CD14-positive monocyte (primary cell): ENCODE measurements at regions not wholly inside any gene's neighbourhood (a gene's known extent, or its start where the extent isn't known, plus 50 kb on each side); places are given as distances from the start of the nearest gene placed in this dataset.

ENCODE experiments used
- DNase-seq, 3 donors: peaks; one replicate each; pipeline ENCODE4 v3.0.0-alpha.2; 2011 to 2022
- H2AFZ ChIP-seq: 2 replicates; pipeline ENCODE4 v1.6.0; 2012; ENCODE audit warnings: mild to moderate bottlenecking, low read depth, low read length, inconsistent platforms; ENCODE audit not compliant: insufficient read depth, poor library complexity, severe bottlenecking
- H3K27ac ChIP-seq, 2 donors: 1 replicate in 1 of 2; 2 replicates in 1 of 2; pipeline ENCODE4 v1.5.1; 2012 to 2013; ENCODE audit warnings: low read length in 2 of 2, control low read depth in 1 of 2, inconsistent platforms in 1 of 2, low read depth in 1 of 2, mild to moderate bottlenecking in 1 of 2
- H3K27me3 ChIP-seq, 2 donors: one replicate each; pipeline versions ENCODE4 v1.6.0 to v1.6.1; 2011 to 2013; ENCODE audit warnings: low read length in 2 of 2; ENCODE audit not compliant: control insufficient read depth in 2 of 2, insufficient read depth in 2 of 2
- H3K36me3 ChIP-seq, 2 donors: replicated peaks in 1 of 2; 1 replicate in 1 of 2; 2 replicates in 1 of 2; pipeline versions ENCODE4 v1.5.1 to v1.6.1; 2012 to 2013; ENCODE audit warnings: low read length in 2 of 2, control low read depth in 1 of 2, inconsistent platforms in 1 of 2, mild to moderate bottlenecking in 1 of 2; ENCODE audit not compliant: insufficient read depth in 2 of 2, control insufficient read depth in 1 of 2
- H3K4me1 ChIP-seq, 2 donors: 1 replicate in 1 of 2; 2 replicates in 1 of 2; pipeline versions ENCODE4 v1.5.1 to v1.6.1; 2012 to 2013; ENCODE audit warnings: low read length in 2 of 2, control low read depth in 1 of 2, inconsistent platforms in 1 of 2, mild to moderate bottlenecking in 1 of 2, moderate library complexity in 1 of 2; ENCODE audit not compliant: insufficient read depth in 2 of 2, control insufficient read depth in 1 of 2
- H3K4me2 ChIP-seq: replicated peaks from 2 replicates; pipeline ENCODE3; 2012; ENCODE audit warnings: low read length, moderate library complexity, mild to moderate bottlenecking; ENCODE audit not compliant: poor library complexity, severe bottlenecking; ENCODE audit errors: extremely low read depth
- H3K4me3 ChIP-seq, 3 experiments: fragments of 200-600 bp in 1 of 3; sonication (generic) in 1 of 3; replicated peaks in 1 of 3; 1 replicate in 2 of 3; 2 replicates in 1 of 3; pipeline ENCODE4 v1.5.1; 2011 to 2013; ENCODE audit warnings: low read length in 3 of 3, mild to moderate bottlenecking in 3 of 3, control low read depth in 2 of 3, low read depth in 2 of 3, inconsistent platforms in 1 of 3, moderate library complexity in 1 of 3
- H3K79me2 ChIP-seq: 2 replicates; pipeline ENCODE4 v1.6.0; 2012; ENCODE audit warnings: mild to moderate bottlenecking, control low read depth, inconsistent platforms, low read length, moderate library complexity; ENCODE audit not compliant: insufficient read depth
- H3K9ac ChIP-seq: 2 replicates; pipeline ENCODE4 v1.6.0; 2017; ENCODE audit warnings: low read length, mild to moderate bottlenecking; ENCODE audit not compliant: insufficient read depth, poor library complexity, severe bottlenecking
- H3K9me3 ChIP-seq, 2 donors: replicated peaks in 1 of 2; 1 replicate in 1 of 2; 2 replicates in 1 of 2; pipeline versions ENCODE4 v1.5.1 to v1.6.1; 2012 to 2013; ENCODE audit warnings: low read length in 2 of 2, control low read depth in 1 of 2; ENCODE audit not compliant: control insufficient read depth in 1 of 2, insufficient read depth in 1 of 2
- H4K20me1 ChIP-seq: 2 replicates; pipeline ENCODE4 v1.6.0; 2012; ENCODE audit warnings: mild to moderate bottlenecking, low read length, control low read depth, moderate library complexity; ENCODE audit not compliant: insufficient read depth
- H3K27ac Mint-ChIP-seq, 7 donors: one replicate each; pipeline ENCODE4 v1.8.0; 2020; ENCODE audit warnings: mild to moderate bottlenecking in 7 of 7, mixed read lengths in 7 of 7, moderate library complexity in 6 of 7, inconsistent platforms in 2 of 7
- H3K27me3 Mint-ChIP-seq, 3 donors: one replicate each; pipeline ENCODE4 v1.8.0; 2021 to 2022; ENCODE audit warnings: low read depth in 3 of 3, mild to moderate bottlenecking in 3 of 3, mixed read lengths in 3 of 3, moderate library complexity in 3 of 3, inconsistent platforms in 1 of 3
- H3K36me3 Mint-ChIP-seq, 2 donors: one replicate each; pipeline ENCODE4 v1.8.0; 2020; ENCODE audit warnings: mixed read lengths in 2 of 2, inconsistent platforms in 1 of 2, mild to moderate bottlenecking in 1 of 2
- H3K4me1 Mint-ChIP-seq: one replicate; pipeline ENCODE4 v1.8.0; 2020; ENCODE audit warnings: mild to moderate bottlenecking, mixed read lengths
- H3K4me3 Mint-ChIP-seq, 2 donors: one replicate each; pipeline ENCODE4 v1.8.0; 2020; ENCODE audit warnings: mild to moderate bottlenecking in 2 of 2, mixed read lengths in 2 of 2, moderate library complexity in 1 of 2
- H3K9me3 Mint-ChIP-seq, 7 donors: one replicate each; pipeline ENCODE4 v1.8.0; 2020 to 2022; ENCODE audit warnings: mixed read lengths in 7 of 7, mild to moderate bottlenecking in 6 of 7, moderate library complexity in 6 of 7, inconsistent platforms in 2 of 7
- CTCF ChIP-seq: fragments of 200-600 bp; IDR thresholded peaks from one replicate; pipeline ENCODE4 v1.8.0; 2022; ENCODE audit warnings: antibody characterized with exemption, mild to moderate bottlenecking
- WGBS: methylation state at CpG from one replicate; pipeline ENCODE4 v1.1.5; 2013; ENCODE audit warnings: missing lambda C conversion rate; ENCODE audit not compliant: insufficient coverage; 5-methylcytosine and 5-hydroxymethylcytosine counted together
- intact Hi-C, 2 donors: fragments of 100-400 bp; cut with micrococcal nuclease; formaldehyde crosslinking; loops; one replicate each; pipeline versions ENCODE4 v1.15.0 to v1.15.1; 2023

- WGBS = no CpG with 5 or more reads among the region's 1 CpG
- Histone ChIP-seq H3K4me3 (no peak overlapping the region), H3K27ac (no peak overlapping the region), H3K27me3 (no peaks in the 10 kb centered on the region), H3K79me2 (no peaks in the 10 kb centered on the region), H4K20me1 (no peaks in the 10 kb centered on the region), H3K9me3 (no peaks in the 10 kb centered on the region), H3K9ac (no peak overlapping the region), H2AFZ (no peak overlapping the region), H3K4me1 (no peaks in the 10 kb centered on the region), H3K36me3 (no peaks in the 10 kb centered on the region), H3K4me2 (no peak overlapping the region)
- TF ChIP-seq CTCF = no peak
- peaks cover 0 to 4% (median 4%) of the 10 kb centered on the region in 3 donors for H3K27me3 Mint-ChIP-seq
- H3K4me1 Mint-ChIP-seq = no peaks in the 10 kb centered on the region
- no peaks in the 10 kb centered on the region for H3K36me3 Mint-ChIP-seq
- no peak overlapping the region for H3K4me3 Mint-ChIP-seq
- H3K27ac Mint-ChIP-seq = no peak overlapping the region
- intact Hi-C loops = no loop called here
- no peak for DNase-seq
- H3K9me3 Mint-ChIP-seq = no peaks in the 10 kb centered on the region
These were observed 76.0 kb upstream of the ADGRB3 start for GRCh38 chr6:68559070-68559469.

DNA sequence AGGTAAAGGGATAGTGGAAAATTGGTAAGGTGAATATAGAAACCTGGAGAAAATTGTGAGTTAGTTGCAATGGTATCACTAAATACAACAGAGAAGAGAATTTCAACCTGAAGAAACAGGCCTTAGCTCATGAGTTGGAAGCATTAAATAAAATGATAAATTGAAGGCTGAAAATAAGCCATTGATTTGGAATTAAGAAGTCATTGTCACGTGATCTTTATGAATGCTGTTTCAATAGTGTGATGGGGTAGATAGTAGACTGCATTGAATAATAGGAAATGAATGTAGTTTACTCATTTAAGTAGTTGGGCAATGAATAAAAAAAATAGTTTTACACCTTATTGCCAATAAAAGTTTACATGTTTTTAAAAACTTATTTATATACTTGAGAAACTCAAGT lies 88.5 kb upstream of the ADGRB3 start:
- Histone ChIP-seq H3K4me3 (no peak overlapping the region), H3K36me3 (no peaks in the 10 kb centered on the region), H2AFZ (no peak overlapping the region), H3K9ac (no peak overlapping the region), H3K79me2 (no peaks in the 10 kb centered on the region), H4K20me1 (no peaks in the 10 kb centered on the region), H3K4me2 (no peak overlapping the region), H3K27ac (no peak overlapping the region), H3K27me3 (no peaks in the 10 kb centered on the region), H3K4me1 (no peaks in the 10 kb centered on the region), H3K9me3 (peaks cover 0 to 6% of the 10 kb centered on the region in 2 donors)
- no peak for TF ChIP-seq CTCF
- Mint-ChIP-seq H3K4me3 (no peak overlapping the region), H3K36me3 (no peaks in the 10 kb centered on the region), H3K9me3 (peaks cover 0 to 7% (median 2%) of the 10 kb centered on the region in 7 donors), H3K27ac (no peak overlapping the region), H3K27me3 (peaks cover 0 to 3% (median 0%) of the 10 kb centered on the region in 3 donors), H3K4me1 (no peaks in the 10 kb centered on the region)
- 100% methylated on average over 1 of the region's 1 CpG for WGBS
- DNase-seq = no peak
- intact Hi-C loops = no loop called here
